Activated CD4-positive, alpha-beta T cell treated with anti-CD3 and anti-CD28 coated beads, Interleukin-2, Interleukin-6, amounts not matched to agents 100 ng/mL and 50 ng/mL, durations not matched to agents 16 hours and 8 hours (primary cell): ENCODE measurements at regions not wholly inside any gene's neighbourhood (a gene's known extent, or its start where the extent isn't known, plus 50 kb on each side); places are given as distances from the start of the nearest gene placed in this dataset.

Experiments used
- DNase-seq: peaks from one replicate; pipeline ENCODE4 v3.0.0-alpha.2; 2020

- no peak for DNase-seq
Observed at GRCh38 chr7:28231176-28231575, 50.6 kb upstream of the JAZF1 start.

- no peak for DNase-seq
Observed at GRCh38 chr7:28236560-28236959, 56.0 kb upstream of the JAZF1 start.

- DNase-seq, result no peak
Observed at GRCh38 chr7:28237363-28237762, 56.8 kb upstream of the JAZF1 start.

- DNase-seq, result peak; percentile 34
Observed at GRCh38 chr7:28239823-28240204, 59.2 kb upstream of the JAZF1 start.

- DNase-seq, result no peak
Observed at GRCh38 chr7:28240481-28240880, 59.9 kb upstream of the JAZF1 start.

- DNase-seq, result no peak
Observed at GRCh38 chr7:28243861-28244260, 63.3 kb upstream of the JAZF1 start.

- no peak for DNase-seq
Observed at GRCh38 chr7:28245123-28245878, 64.7 kb upstream of the JAZF1 start.

- DNase-seq, result no peak
Observed at GRCh38 chr7:28246921-28247461, 66.4 kb upstream of the JAZF1 start.

GRCh38 chr7:28258240-28258639 is 77.6 kb upstream of the JAZF1 start:
- DNase-seq, result no peak

GRCh38 chr7:28260969-28261368 is 80.4 kb upstream of the JAZF1 start:
- DNase-seq, result no peak

GRCh38 chr7:28263622-28264271 is 83.2 kb upstream of the JAZF1 start:
- DNase-seq, result no peak

- no peak for DNase-seq
Observed at GRCh38 chr7:28266402-28266801, 85.8 kb upstream of the JAZF1 start.

GRCh38 chr7:28267012-28267411 is 86.4 kb upstream of the JAZF1 start:
- no peak for DNase-seq

- DNase-seq, result no peak
Observed at GRCh38 chr7:28269700-28270361, 89.2 kb upstream of the JAZF1 start.

GRCh38 chr7:28270536-28270935 is 89.9 kb upstream of the JAZF1 start:
- DNase-seq, result no peak

- peak; percentile 18 for DNase-seq
Observed at GRCh38 chr7:28272461-28272877, 91.9 kb upstream of the JAZF1 start.

- no peak for DNase-seq
Observed at GRCh38 chr7:28276298-28276697, 95.7 kb upstream of the JAZF1 start.

GRCh38 chr7:28277364-28277763 is 96.8 kb upstream of the JAZF1 start:
- DNase-seq, result no peak

GRCh38 chr7:28277958-28278357 is 97.4 kb upstream of the JAZF1 start:
- DNase-seq, result no peak

- DNase-seq, result no peak
Observed at GRCh38 chr7:28280516-28280915, 99.9 kb upstream of the JAZF1 start.

- DNase-seq, result no peak
Observed at GRCh38 chr7:28290496-28290895, 109.9 kb upstream of the JAZF1 start.

- no peak for DNase-seq
Observed at GRCh38 chr7:28291559-28291958, 111.0 kb upstream of the JAZF1 start.

GRCh38 chr7:28292834-28293526 is 112.4 kb upstream of the JAZF1 start:
- peak; percentile 81 for DNase-seq
